ENCODE measurements at regions not wholly inside any gene's neighbourhood (a gene's known extent, or its start where the extent isn't known, plus 50 kb on each side); places are given as distances from the start of the nearest gene placed in this dataset.
"Not testable (repeated sequence)": the region's sequence is repeated elsewhere in the genome, so short reads cannot be mapped to it uniquely, and the experiment has no call there.

DNA sequence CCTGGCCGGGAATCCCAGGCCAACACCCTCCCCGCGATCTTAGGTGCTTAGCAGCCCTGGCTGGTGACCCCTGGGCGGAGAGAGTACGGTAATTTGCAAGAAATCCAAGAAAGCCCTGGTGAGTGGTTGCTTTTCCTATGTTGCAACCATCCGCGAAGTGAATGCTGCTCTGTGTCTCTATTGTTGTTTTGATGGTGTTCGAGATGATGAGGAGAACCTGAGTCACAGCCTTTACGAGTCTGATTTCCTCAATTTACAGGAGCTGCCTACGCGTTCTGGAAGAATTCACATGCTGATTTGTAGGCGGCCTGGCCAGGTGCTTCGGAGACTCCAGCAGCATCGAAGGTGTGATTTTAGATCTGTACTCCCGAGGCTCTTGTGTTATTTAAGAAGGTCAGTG lies 63.3 kb downstream of the TMEM235 start:
- H3K4me2 ChIP-seq (ENCODE audit: low read length) = no peak overlapping the region
- H3K9me3 ChIP-seq (ENCODE audit: low read length) = no peaks in the 10 kb centered on the region
- no peak overlapping the region for H2AFZ ChIP-seq (ENCODE audit: low read length)
- no peaks in the 10 kb centered on the region for H3K4me1 ChIP-seq (ENCODE audit: insufficient read depth, low read length, poor library complexity, severe bottlenecking)
- no peaks in the 10 kb centered on the region for H3K36me3 ChIP-seq (ENCODE audit: insufficient read depth, low read length)
- TF ChIP-seq CTCF (conservative IDR thresholded peaks at IDR 0.05; ENCODE audit: low read length) = no peak
- TF ChIP-seq EZH2phosphoT487 (IDR thresholded peaks at IDR 0.05; ENCODE audit: borderline replicate concordance, low read depth, low read length) = no peak
- H3K4me3 ChIP-seq (ENCODE audit: low read depth, low read length, poor library complexity, severe bottlenecking) = no peak overlapping the region
- H3K79me2 ChIP-seq (ENCODE audit: insufficient read depth, low read depth, low read length) = no peaks in the 10 kb centered on the region
- BruUV-seq (replicated peaks) = no TSS peak
- no peak for DNase-seq (ENCODE audit: low spot score)
- ChIA-PET POLR2A (no interaction called here), CTCF (ENCODE audit: unreplicated experiment) (no interaction called here)
- no peaks in the 10 kb centered on the region for H3K9me2 ChIP-seq (ENCODE audit: insufficient read depth, low read length)
- H4K20me1 ChIP-seq (ENCODE audit: insufficient read depth, low read length) = no peaks in the 10 kb centered on the region
- intact Hi-C loops (cut with micrococcal nuclease; ENCODE audit: unreplicated experiment) = no loop called here
- no peak overlapping the region for H3K27ac ChIP-seq (ENCODE audit: low read depth, low read length, poor library complexity, severe bottlenecking)

DNA sequence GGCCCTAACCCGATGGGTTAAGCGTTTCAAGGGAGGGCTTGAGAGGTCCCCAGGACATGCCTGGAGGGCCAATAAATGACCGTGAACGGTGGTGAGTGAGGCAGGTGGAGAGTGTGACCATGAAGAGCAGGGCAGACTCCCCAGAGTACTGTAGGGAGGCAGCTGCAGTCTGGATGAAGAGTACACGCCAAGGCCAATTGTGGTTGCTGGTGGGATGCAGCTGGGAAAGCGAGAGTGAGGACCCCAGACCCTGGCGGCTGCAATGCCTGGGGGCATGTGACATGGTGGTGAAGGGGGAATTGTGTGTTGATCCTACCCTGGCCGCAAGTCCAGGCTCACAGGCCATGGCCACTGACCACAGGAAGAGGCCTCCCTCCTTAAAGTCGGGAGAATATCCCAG lies 62.9 kb downstream of the TMEM235 start:
- no peak overlapping the region for H3K4me2 ChIP-seq (ENCODE audit: low read length)
- no peaks in the 10 kb centered on the region for H3K36me3 ChIP-seq (ENCODE audit: insufficient read depth, low read length)
- H4K20me1 ChIP-seq (ENCODE audit: insufficient read depth, low read length) = no peaks in the 10 kb centered on the region
- H3K27ac ChIP-seq (ENCODE audit: low read depth, low read length, poor library complexity, severe bottlenecking) = no peak overlapping the region
- H3K4me3 ChIP-seq (ENCODE audit: low read depth, low read length, poor library complexity, severe bottlenecking) = no peak overlapping the region
- BruUV-seq (replicated peaks) = no TSS peak
- ChIA-PET POLR2A (no interaction called here), CTCF (ENCODE audit: unreplicated experiment) (no interaction called here)
- no peaks in the 10 kb centered on the region for H3K9me3 ChIP-seq (ENCODE audit: low read length)
- no peaks in the 10 kb centered on the region for H3K9me2 ChIP-seq (ENCODE audit: insufficient read depth, low read length)
- no peaks in the 10 kb centered on the region for H3K4me1 ChIP-seq (ENCODE audit: insufficient read depth, low read length, poor library complexity, severe bottlenecking)
- TF ChIP-seq CTCF (conservative IDR thresholded peaks at IDR 0.05; ENCODE audit: low read length) (no peak), EZH2phosphoT487 (IDR thresholded peaks at IDR 0.05; ENCODE audit: borderline replicate concordance, low read depth, low read length) (no peak)
- intact Hi-C loops (cut with micrococcal nuclease; ENCODE audit: unreplicated experiment) = no loop called here
- DNase-seq (ENCODE audit: low spot score) = no peak
- no peaks in the 10 kb centered on the region for H3K79me2 ChIP-seq (ENCODE audit: insufficient read depth, low read depth, low read length)
- H2AFZ ChIP-seq (ENCODE audit: low read length) = no peak overlapping the region

DNA sequence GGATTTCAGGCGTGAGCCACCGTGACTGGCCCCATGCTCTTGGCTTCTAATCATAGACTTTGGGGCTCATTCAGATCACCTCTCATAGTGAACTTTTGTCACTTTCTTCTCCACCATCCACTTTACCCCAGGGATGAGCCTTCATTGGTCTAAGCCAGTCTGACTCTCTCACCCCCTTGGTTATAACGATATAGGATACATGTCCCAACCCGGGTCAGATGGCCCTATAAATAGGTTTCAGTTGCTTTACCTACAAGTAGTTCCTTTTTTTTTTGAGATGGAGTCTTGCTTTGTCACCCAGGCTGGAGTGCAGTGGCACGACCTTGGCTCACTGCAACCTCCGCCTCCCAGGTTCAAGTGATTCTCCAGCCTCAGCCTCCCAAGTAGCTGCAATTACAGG lies 61.7 kb downstream of the TMEM235 start:
- CTCF ChIA-PET (ENCODE audit: unreplicated experiment); H2AFZ ChIP-seq (ENCODE audit: low read length); DNase-seq (ENCODE audit: low spot score); H3K79me2 ChIP-seq (ENCODE audit: insufficient read depth, low read depth, low read length); H3K36me3 ChIP-seq (ENCODE audit: insufficient read depth, low read length); H3K9me2 ChIP-seq (ENCODE audit: insufficient read depth, low read length); H3K4me2 ChIP-seq (ENCODE audit: low read length); POLR2A ChIA-PET; H3K4me3 ChIP-seq (ENCODE audit: low read depth, low read length, poor library complexity, severe bottlenecking); BruUV-seq (replicated peaks); H3K9me3 ChIP-seq (ENCODE audit: low read length); H3K27ac ChIP-seq (ENCODE audit: low read depth, low read length, poor library complexity, severe bottlenecking); H3K4me1 ChIP-seq (ENCODE audit: insufficient read depth, low read length, poor library complexity, severe bottlenecking); H4K20me1 ChIP-seq (ENCODE audit: insufficient read depth, low read length); intact Hi-C loops (cut with micrococcal nuclease; ENCODE audit: unreplicated experiment): not testable (repeated sequence)

Measured in OCI-LY7 (cell line).